LNCaP clone FGC (cell line): ENCODE measurements at regions not wholly inside any gene's neighbourhood (a gene's known extent, or its start where the extent isn't known, plus 50 kb on each side); places are given as distances from the start of the nearest gene placed in this dataset.

ENCODE experiments used
- DNase-seq: peaks from one replicate; pipeline ENCODE4 v3.0.0-alpha.2; 2011; ENCODE audit warnings: low read depth
- H3K4me3 ChIP-seq: 2 replicates; pipeline ENCODE4 v1.5.1; 2011; ENCODE audit warnings: mild to moderate bottlenecking, low read depth, low read length, control low read depth
- TF ChIP-seq, protein P1 (sequence below): IDR thresholded peaks from 2 replicates; pipeline ENCODE4 v1.5.1; 2012; ENCODE audit warnings: mild to moderate bottlenecking; ENCODE audit not compliant: control insufficient read depth, insufficient read depth; ENCODE audit errors: extremely low read depth

DNA sequence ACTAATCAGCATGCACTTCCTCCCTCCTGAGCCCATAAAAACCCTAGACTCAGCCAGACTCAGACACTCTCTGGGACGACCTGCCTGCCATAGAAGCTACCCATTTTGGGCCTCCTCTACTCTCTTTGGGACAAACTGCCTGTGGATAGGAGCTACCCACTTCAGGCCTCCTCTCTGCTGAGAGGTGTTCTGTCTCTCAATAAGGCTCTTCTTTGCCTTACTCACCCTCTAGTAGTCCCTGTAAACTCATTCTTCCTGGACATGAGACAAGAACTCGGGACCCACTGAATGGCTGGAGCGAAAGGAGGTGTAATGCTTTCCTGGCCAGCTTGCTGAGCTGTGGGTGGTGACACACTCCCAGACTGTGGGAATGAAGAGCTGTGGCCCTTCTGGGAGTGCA lies 424.8 kb upstream of the FZD8 start:
- H3K4me3 ChIP-seq = no peak overlapping the region
- DNase-seq = no peak
- TF ChIP-seq, protein P1, sequence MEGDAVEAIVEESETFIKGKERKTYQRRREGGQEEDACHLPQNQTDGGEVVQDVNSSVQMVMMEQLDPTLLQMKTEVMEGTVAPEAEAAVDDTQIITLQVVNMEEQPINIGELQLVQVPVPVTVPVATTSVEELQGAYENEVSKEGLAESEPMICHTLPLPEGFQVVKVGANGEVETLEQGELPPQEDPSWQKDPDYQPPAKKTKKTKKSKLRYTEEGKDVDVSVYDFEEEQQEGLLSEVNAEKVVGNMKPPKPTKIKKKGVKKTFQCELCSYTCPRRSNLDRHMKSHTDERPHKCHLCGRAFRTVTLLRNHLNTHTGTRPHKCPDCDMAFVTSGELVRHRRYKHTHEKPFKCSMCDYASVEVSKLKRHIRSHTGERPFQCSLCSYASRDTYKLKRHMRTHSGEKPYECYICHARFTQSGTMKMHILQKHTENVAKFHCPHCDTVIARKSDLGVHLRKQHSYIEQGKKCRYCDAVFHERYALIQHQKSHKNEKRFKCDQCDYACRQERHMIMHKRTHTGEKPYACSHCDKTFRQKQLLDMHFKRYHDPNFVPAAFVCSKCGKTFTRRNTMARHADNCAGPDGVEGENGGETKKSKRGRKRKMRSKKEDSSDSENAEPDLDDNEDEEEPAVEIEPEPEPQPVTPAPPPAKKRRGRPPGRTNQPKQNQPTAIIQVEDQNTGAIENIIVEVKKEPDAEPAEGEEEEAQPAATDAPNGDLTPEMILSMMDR = no peak

- TF ChIP-seq, protein P1 = no peak
- H3K4me3 ChIP-seq = no peak overlapping the region
- no peak for DNase-seq
Observed at GRCh38 chr10:36066102-36066501, 424.0 kb upstream of the FZD8 start.

DNA sequence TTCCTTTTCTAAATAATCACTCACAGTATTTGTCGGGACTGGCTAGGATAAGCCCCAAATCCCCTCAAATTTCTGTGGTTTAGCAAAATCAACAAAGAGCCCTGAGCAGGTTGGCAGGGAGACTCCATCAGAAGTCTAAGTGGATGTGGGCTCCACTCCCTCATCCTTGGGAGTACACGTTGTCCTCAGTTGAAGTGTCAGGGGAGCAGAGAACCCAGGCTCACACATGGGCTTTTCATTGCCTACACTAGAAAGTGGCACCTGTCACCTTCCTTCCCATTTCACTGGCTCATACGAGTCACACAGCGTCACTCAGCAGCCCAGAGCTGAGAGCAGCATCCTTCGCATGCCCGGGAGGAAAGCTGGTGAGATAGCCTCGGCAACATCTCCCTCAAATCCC lies 421.3 kb upstream of the FZD8 start:
- TF ChIP-seq, protein P1 = no peak
- H3K4me3 ChIP-seq = no peak overlapping the region
- DNase-seq = no peak

- no peak overlapping the region for H3K4me3 ChIP-seq
- no peak for DNase-seq
- TF ChIP-seq, protein P1 = no peak
Observed at GRCh38 chr10:36057731-36058130, 415.6 kb upstream of the FZD8 start.

DNA sequence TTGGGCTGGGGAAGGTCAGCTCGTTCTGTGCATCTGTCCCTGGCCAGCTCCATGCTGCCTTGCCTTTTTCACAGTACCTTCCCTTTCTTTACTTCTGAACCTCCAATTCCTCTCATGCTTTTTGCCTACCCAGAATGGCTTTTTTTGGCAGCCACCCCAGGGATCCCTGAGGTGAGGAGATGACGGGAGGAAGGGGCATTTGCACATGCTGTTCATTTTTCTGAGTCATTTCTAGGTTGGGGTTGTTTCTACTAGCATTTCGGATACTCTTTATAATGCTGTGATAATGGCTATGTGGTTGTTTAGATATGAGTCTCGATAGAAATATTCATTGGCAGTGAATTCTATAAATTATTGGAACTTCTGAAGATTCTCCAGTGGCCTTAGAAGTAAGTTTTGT lies 415.1 kb upstream of the FZD8 start:
- H3K4me3 ChIP-seq = no peak overlapping the region
- TF ChIP-seq, protein P1 = no peak
- DNase-seq = no peak

- no peak overlapping the region for H3K4me3 ChIP-seq
- TF ChIP-seq, protein P1 = no peak
- no peak for DNase-seq
Observed at GRCh38 chr10:36053775-36054174, 411.7 kb upstream of the FZD8 start.

DNA sequence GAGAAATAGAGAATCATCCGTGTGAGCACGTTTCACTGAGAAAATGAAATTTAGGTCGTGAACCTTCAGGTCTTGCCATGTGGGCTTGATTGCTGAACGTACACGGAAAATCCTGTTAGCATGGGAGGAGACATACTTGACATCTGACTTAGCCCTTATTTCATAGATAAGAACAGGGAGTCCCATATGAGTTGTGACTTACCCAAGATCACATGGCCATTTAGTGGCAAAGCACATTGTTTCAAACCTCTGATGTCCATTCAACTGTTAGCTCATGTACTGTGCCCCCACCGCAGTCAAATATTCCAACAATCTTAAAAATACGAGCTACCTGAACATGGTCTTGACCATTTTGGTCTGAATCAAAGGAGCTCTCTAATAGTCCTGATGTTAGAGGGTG lies 411.2 kb upstream of the FZD8 start:
- TF ChIP-seq, protein P1 = no peak
- no peak overlapping the region for H3K4me3 ChIP-seq
- no peak for DNase-seq
